ENCODE measurements at regions not wholly inside any gene's neighbourhood (a gene's known extent, or its start where the extent isn't known, plus 50 kb on each side); places are given as distances from the start of the nearest gene placed in this dataset.

GRCh38 chr14:51782435-51782834, 78.0 kb upstream of the GNG2 start:
- TF ChIP-seq SMC3 (IDR thresholded peaks at IDR 0.05; ENCODE audit: low read length) (no peak), PHF5A (CRISPR knock-in tag; IDR thresholded peaks at IDR 0.05; ENCODE audit: low read depth, unreplicated experiment) (no peak), CTCF (CRISPR knock-in tag; IDR thresholded peaks at IDR 0.05) (no peak), ZMAT5 (CRISPR knock-in tag; IDR thresholded peaks at IDR 0.05; ENCODE audit: borderline replicate concordance, low read depth) (no peak), ZNF850 (CRISPR knock-in tag; conservative IDR thresholded peaks at IDR 0.05) (no peak), ELF1 (CRISPR knock-in tag; IDR thresholded peaks at IDR 0.05) (no peak), U2AF2 (IDR thresholded peaks at IDR 0.05; ENCODE audit: low read depth, low read length) (no peak)
- TF ChIP-seq, protein P1, sequence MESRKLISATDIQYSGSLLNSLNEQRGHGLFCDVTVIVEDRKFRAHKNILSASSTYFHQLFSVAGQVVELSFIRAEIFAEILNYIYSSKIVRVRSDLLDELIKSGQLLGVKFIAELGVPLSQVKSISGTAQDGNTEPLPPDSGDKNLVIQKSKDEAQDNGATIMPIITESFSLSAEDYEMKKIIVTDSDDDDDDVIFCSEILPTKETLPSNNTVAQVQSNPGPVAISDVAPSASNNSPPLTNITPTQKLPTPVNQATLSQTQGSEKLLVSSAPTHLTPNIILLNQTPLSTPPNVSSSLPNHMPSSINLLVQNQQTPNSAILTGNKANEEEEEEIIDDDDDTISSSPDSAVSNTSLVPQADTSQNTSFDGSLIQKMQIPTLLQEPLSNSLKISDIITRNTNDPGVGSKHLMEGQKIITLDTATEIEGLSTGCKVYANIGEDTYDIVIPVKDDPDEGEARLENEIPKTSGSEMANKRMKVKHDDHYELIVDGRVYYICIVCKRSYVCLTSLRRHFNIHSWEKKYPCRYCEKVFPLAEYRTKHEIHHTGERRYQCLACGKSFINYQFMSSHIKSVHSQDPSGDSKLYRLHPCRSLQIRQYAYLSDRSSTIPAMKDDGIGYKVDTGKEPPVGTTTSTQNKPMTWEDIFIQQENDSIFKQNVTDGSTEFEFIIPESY (CRISPR knock-in tag; IDR thresholded peaks at IDR 0.05) = no peak
